GM18505 (cell line): ENCODE measurements at regions not wholly inside any gene's neighbourhood (a gene's known extent, or its start where the extent isn't known, plus 50 kb on each side); places are given as distances from the start of the nearest gene placed in this dataset.

ENCODE experiments used
- ATAC-seq: cut with Tn5 transposase; IDR thresholded peaks from one replicate; pipeline ENCODE4 v1.9.1; 2021; ENCODE audit not compliant: unreplicated experiment
- POLR2A ChIP-seq: IDR thresholded peaks from 4 replicates; pipeline ENCODE4 v1.6.1; 2011; ENCODE audit warnings: borderline replicate concordance; ENCODE audit not compliant: insufficient read depth, insufficient read length; ENCODE audit errors: extremely low read depth

DNA sequence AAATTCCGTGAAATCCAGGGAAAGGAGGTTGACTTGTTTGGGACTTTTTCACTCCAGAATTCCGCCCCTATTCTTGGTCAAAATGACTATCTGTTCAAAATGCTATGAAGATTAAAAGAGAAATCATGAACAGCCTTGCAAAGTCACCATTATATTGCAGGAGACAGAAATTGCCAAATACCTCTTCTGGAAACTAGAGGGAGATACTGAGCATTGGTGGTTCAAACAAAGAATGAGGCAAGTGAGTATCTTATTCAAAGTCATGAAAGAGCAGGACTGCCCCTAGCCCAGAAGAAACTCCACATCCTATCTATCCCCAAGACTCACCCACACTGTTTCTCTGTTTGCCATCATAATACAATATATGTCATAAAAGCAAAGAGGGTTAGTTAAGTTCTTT lies 862.3 kb upstream of the POU3F3 start:
- TF ChIP-seq POLR2A = no peak
- no peak for ATAC-seq

DNA sequence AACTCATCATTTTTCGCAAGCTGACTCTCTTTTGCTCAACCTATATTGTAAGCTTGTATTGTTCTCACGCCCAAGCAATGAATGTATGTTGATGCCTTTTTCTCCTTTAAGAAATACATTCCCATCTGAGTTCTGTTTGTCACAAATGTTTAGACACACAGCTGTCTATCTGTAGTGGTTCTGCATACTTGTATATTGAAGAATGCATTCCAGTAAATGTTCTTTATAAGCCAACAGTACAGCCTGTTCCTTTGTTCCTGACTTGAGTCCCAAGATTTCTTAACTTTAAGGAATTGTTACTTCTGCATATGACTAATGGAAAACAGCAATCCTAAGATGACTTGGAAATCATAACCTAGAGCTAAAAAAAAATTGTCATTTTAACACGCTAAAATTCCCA lies 849.1 kb upstream of the POU3F3 start:
- no peak for TF ChIP-seq POLR2A
- no peak for ATAC-seq

DNA sequence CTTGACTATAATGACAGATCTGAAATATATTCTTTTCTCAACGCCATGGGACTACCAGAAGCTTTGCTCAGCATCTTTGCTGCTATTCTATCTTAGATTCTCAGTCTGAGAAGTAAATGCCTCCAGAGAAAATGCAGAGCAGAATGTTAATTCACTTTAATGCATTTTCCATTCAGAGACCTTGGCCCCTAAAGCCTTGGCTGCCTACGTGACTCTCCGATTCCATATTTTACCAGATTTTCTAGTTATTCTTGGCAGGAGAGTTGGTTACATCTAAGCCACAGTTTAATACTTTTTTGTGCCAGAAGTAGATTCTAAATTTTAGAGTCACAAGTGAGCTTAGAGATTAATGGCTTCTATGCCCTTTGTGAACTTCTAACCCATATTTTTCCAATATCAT lies 837.1 kb upstream of the POU3F3 start:
- no peak for ATAC-seq
- no peak for TF ChIP-seq POLR2A

DNA sequence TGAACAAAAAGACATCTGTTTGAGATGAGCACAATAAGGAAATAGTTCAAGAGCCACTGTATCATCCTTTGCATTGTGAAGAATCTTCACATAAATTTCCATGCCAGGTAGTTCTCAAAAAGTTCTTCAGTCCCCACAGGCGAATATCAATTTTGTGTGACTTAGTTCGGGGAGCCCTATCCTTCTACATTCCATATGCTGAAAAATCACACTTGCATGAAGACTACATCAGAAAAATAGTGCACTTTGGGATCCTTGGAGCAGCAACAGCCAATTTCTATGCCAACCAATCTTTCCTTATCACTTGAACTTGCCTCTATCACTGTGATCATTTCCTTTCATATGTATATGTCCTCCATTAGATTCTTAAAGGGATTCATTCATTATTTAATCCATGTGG lies 830.6 kb upstream of the POU3F3 start:
- TF ChIP-seq POLR2A = no peak
- ATAC-seq = no peak

DNA sequence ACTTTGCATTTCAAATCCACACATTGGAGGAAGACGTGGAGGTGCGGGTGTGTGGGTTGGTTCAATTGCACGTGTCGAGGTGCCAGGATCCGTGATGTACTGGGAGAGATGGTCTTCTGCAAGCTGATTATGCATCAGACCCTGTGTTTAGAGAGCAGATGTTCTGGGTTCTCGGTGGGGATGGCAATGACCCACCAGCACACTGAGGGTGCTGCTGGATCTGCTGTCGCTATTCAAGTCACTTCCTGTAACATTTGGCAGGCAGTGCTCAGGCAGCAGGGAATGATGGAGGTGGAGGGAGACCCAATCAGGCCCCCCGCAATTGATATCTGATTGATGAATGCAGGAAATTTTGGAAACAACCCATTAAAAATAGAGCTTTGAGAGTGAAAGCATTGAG lies 830.1 kb upstream of the POU3F3 start:
- TF ChIP-seq POLR2A = no peak
- no peak for ATAC-seq

DNA sequence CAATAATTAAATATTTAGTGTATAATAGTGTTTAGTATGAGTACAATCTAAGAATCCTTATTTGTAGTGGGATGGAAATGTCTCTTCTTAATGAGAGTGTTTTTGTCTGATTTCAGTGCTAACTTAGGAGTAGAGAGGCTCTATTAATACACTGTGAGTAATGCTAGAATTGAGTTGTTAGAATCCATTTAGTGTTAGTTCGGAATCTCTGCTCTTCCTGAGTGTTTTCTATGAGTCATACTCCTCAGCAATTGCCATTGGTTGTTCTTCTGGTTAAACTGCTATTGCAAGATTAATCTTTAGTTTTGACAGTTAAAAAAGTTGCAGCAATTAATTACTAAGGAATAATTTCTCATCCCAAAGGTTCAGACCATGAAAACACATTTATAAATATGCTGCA lies 828.6 kb upstream of the POU3F3 start:
- no peak for ATAC-seq
- TF ChIP-seq POLR2A = no peak

DNA sequence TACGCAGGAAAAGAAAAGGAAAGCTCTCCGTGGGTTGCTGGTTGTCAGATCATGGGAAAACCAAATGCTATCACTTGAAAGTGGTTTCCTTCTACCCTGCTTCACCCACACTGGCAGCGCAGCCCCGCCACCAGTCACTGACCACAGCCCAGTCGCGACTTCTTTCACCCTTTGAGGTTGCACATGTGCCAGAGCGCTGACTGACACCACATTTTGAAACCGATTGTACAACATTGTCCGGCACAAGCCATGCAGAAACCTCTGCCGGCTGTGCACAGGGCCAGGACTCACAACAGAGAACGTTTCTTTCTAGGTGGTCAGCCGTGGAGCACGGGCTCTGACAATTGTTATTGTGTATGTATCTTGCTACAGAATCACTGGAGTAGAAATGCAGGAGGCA lies 827.2 kb upstream of the POU3F3 start:
- TF ChIP-seq POLR2A = no peak

DNA sequence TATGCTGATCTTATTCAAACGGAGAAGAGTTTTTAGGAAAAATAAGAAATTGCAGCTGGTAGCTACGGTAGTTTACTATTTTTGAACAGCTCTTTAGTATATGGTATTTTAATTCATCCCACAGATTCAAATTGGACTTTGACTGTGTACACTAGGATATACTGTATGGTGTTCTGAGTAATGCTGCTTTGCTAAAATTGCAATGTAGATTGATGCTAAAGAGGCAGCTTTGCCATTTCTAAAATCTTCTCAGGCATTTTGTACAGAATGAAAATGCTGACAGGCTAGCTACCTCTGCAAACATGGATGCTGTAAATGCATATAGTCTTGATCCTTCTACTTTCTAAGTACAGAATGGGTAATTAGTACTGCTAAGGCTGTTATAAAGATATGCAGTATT lies 826.6 kb upstream of the POU3F3 start:
- TF ChIP-seq POLR2A = no peak
- ATAC-seq = no peak

More for the DNA sequence above, 827.2 kb upstream of the POU3F3 start:
- no peak for ATAC-seq

DNA sequence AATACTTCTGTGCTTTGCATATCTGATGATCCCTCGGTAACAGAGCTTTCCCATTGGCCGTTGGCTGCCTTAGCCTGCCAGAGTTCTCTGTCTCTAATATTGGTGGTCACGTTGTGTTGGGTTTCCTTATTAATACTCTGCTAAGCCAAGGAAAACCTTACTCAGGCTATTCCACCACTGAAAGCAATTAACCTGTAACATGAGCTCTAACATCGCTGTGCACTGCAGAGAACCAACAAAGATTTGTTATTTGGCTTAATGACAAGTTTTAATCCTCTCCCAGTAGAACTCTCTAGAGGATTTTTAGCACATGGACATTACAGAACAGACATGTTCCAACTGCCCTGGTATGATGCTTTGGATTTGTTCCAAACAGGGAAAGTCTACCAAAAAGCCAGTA lies 825.9 kb upstream of the POU3F3 start:
- ATAC-seq = no peak
- no peak for TF ChIP-seq POLR2A

DNA sequence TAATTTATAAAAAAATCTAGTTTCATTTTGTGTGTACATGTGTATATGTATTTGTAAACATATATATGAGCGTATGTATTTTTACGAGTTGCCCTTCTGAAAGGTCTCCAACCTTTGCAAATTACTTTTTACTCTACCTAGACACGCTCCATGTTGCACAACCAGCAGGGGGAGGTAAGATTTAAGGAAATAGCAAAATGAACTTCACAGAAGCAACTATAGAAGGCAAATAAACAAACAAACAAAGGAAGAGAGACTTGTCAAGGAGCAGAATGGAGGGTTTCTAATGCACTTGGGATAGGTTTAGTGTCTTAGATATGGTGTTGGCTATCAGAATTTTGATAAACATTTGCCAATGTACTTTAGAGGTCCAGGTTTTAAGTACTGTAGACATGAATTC lies 820.5 kb upstream of the POU3F3 start:
- TF ChIP-seq POLR2A = no peak
- no peak for ATAC-seq

DNA sequence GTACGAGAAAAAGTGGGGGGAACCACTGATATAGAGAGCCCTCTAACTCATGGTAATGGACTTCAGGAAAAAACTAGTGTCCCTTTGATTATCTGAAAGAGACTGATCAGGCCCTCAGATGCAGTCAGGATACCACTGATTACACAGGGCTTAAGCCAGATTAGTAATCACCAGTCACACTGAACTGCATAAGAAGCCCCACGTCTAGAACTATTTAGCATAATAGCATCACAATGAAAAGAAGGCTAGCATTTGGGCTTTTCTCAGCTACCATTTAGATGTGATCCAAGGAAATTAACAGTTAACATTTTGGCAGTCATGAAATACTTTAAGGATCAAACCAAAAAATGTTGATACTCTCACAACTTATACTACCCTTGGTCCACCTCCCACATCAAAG lies 813.1 kb upstream of the POU3F3 start:
- no peak for ATAC-seq
- no peak for TF ChIP-seq POLR2A

DNA sequence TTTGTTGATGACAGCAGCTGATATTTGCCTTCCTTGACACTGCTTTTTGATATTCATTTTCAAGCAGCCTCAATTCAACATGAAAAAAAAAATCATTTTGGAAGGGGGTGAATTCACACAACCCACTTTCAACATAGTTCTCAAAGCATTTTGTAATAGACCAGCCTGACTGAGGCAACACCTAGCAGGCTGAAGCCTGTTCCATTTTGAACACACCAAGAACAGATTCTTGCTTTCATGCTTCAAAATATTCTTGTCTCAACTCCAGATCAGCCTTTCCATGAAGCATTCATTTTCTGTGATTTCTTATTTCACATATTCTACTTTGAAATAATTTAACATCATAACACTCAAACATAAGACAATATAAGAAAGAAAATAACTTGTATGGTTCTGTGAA lies 812.6 kb upstream of the POU3F3 start:
- no peak for TF ChIP-seq POLR2A
- ATAC-seq = no peak

DNA sequence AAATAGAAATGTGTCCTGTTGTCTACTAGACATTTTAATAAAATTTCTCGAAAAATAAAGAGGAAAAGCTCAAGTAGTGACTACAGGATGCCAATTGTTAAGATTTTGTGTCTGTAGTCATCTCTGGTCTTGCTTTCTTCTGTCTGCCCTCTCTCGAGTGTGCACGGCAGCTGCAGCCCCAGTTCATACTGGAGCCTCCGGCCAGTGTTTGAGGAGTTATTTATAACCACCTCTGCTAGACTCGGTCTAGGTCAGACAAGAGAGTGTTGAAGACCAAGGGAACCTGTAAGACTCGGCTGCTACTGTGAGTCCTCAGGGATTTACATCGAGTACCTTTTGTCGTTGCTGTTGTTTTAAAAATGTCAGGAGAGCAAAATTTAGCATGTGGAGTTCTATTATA lies 810.1 kb upstream of the POU3F3 start:
- TF ChIP-seq POLR2A = no peak
- ATAC-seq = no peak

DNA sequence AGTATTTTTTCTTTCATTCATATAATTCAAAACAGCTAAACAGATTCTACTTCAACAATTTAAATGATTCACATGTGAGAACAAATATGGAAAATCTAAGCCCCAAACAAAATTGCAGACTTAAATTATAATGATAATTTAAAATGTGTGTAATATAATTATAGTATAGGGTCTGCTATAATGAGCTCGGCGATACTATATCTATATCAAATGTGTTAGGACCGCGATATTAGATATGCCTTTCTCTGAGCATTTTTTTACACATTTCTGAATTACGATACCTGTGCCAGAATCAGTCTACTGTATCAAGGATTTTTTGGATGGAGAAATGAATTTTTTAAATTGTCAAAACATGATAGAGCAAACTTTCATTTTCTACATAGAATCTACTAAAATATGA lies 808.8 kb upstream of the POU3F3 start:
- TF ChIP-seq POLR2A = no peak
- ATAC-seq = no peak

DNA sequence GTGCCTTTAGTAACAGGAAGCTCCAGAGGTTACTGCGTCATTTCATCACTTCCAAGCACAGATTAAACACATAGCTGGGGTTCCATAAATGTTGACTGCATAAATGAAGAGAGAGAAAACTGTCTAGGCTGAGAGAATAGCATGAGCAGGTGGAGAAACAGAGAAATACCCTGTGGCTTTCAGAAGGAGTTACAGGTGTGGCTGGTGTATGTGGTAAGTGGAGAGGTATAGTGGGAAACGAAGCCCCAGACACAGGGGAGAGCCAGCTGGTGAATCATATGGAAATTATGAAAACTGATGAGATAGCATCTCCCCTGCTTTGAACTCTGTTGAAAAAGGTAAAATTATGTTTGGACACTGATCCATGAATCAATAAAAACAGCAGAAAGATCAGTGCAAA lies 807.4 kb upstream of the POU3F3 start:
- TF ChIP-seq POLR2A = no peak
- no peak for ATAC-seq
